Stimulated activated naive CD8-positive, alpha-beta T cell treated with anti-CD3 and anti-CD28 coated beads, Interleukin-15, amount 100 ng/mL, for 72 hours (primary cell): ENCODE measurements at regions not wholly inside any gene's neighbourhood (a gene's known extent, or its start where the extent isn't known, plus 50 kb on each side); places are given as distances from the start of the nearest gene placed in this dataset.

Source experiments
- ATAC-seq: fragments of 150-1000 bp; cut with Tn5 transposase; 2 replicates; pipeline ENCODE4 v1.10.0; 2021; ENCODE audit warnings: mild to moderate bottlenecking, moderate library complexity
- DNase-seq, 2 donors: peaks; one replicate each; pipeline ENCODE4 v3.0.0; 2021 to 2022
- H3K27ac Mint-ChIP-seq, 2 donors: one replicate each; pipeline ENCODE4 v1.8.0; 2022; ENCODE audit warnings: mild to moderate bottlenecking in 2 of 2, mixed read lengths in 2 of 2, moderate library complexity in 2 of 2
- H3K27me3 Mint-ChIP-seq: one replicate; pipeline ENCODE4 v1.8.0; 2022; ENCODE audit warnings: mixed read lengths
- H3K4me1 Mint-ChIP-seq: one replicate; pipeline ENCODE4 v1.8.0; 2022; ENCODE audit warnings: mild to moderate bottlenecking, mixed read lengths
- H3K4me3 Mint-ChIP-seq, 2 donors: one replicate each; pipeline ENCODE4 v1.8.0; 2022; ENCODE audit warnings: mild to moderate bottlenecking in 2 of 2, mixed read lengths in 2 of 2, moderate library complexity in 1 of 2
- H3K9me3 Mint-ChIP-seq, 2 donors: one replicate each; pipeline ENCODE4 v1.8.0; 2022; ENCODE audit warnings: mixed read lengths in 2 of 2

DNA sequence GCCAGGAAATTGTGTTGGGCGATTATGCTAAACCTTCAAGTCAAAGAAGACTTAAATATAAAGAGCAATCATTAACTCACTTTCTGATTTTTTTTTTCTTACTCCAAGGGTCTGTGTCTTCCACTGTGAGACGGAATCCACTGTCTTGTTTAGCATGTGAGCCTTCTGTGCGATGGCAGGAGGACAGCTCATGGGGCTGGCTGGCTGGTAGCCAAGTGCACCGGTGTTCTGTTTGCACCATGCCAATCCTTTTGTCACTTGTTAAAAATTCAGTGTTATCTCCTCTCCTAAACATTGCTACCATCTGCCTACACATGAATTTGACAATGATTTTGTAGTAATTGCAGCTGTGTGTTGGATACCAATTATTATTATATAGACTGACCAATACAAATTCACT lies 1056.3 kb upstream of the IGFBP7 start:
- Mint-ChIP-seq H3K27ac (no peak overlapping the region), H3K9me3 (peaks cover 12 to 38% of the 10 kb centered on the region in 2 donors), H3K27me3 (no peaks in the 10 kb centered on the region), H3K4me1 (no peaks in the 10 kb centered on the region), H3K4me3 (no peak overlapping the region)
- DNase-seq (no peak), ATAC-seq (no peak)

DNA sequence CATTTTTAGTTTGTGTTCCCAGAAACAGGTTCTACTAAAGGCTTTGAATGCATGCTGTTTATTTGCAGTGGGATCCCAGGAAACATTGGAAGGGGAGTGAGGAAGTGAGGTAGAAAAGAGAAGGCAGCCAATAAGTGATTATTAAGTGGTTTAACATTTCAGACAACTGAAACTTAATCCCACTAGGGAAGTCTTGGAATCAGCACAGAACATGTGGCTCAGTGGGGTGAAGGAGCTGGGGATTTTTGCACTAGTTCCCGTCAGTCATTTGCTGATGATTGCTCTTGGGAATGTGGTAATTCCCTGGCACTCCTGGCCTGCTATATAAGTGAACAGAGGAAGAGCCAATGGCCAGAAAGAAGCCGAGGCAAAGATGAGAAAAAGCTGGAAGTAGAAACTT lies 1053.0 kb upstream of the IGFBP7 start:
- DNase-seq = no peak
- H3K4me1 Mint-ChIP-seq = no peaks in the 10 kb centered on the region

DNA sequence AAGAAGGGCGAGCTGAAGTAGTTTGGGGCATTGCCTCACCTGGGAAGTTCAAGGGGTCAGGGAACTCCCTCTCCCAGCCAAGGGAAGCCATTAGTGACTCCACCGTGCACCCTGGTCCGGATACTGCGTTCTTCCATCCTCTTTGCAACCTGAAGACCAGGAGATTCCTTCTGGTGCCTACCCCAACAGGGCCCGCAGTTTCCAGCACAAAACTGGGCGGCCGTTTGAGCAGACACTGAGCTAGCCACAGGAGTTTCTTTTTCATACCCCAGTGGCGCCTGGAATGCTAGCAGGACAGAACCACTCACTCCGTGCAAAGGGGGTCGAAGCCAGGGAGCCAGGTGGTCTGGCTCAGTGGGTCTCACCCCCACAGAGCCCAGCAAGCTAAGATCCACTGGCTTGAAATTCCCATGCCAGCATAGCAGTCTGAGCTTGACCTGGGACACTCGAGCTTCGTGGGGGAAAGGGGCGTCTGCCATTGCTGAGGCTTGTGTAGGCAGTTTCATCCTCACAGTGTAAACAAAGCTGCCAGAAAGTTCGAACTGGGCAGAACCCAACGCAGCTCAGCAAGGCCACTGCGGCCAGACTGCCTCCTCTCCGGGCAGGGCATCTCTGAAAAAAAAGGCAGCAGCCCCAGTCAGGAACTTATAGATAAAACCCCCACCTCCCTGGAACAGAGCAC lies 1039.4 kb upstream of the IGFBP7 start:
- Mint-ChIP-seq H3K4me1 (no peaks in the 10 kb centered on the region), H3K9me3 (peaks cover 23 to 33% of the 10 kb centered on the region in 2 donors), H3K4me3 (no peak overlapping the region), H3K27me3 (no peaks in the 10 kb centered on the region), H3K27ac (no peak overlapping the region)
- DNase-seq (no peak), ATAC-seq (no peak)

More for the DNA sequence above, 1053.0 kb upstream of the IGFBP7 start:
- no peak overlapping the region for H3K27ac Mint-ChIP-seq
- H3K27me3 Mint-ChIP-seq = no peaks in the 10 kb centered on the region
- H3K4me3 Mint-ChIP-seq = no peak overlapping the region
- H3K9me3 Mint-ChIP-seq = peaks cover 0 to 19% of the 10 kb centered on the region in 2 donors
- no peak for ATAC-seq

DNA sequence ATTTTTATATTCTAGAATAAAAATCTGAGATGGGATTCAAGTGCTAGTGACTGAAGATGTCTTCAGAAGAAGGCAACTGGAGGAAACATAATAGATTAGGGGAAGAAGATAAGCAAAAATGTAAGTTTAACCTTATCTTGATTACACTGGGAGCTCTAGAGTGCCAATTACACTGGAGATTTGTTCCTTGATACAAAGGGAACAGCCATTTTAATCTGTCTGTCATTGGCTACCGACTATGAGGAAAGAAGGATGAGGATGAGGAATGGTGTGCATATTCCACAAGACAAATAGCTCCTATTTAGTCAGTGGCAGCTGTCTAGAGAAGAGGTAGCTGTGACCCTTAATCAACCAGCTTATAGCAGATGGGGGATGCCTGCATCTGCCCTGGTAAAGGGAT lies 1034.5 kb upstream of the IGFBP7 start:
- peaks cover 7 to 26% of the 10 kb centered on the region in 2 donors for H3K9me3 Mint-ChIP-seq
- H3K27me3 Mint-ChIP-seq = no peaks in the 10 kb centered on the region
- no peak overlapping the region for H3K4me3 Mint-ChIP-seq
- DNase-seq (no peak), ATAC-seq (no peak)
- H3K4me1 Mint-ChIP-seq = no peaks in the 10 kb centered on the region
- no peak overlapping the region for H3K27ac Mint-ChIP-seq

GRCh38 chr4:58138786-58139668 lies 1028.8 kb upstream of the IGFBP7 start:
- no peak overlapping the region for H3K27ac Mint-ChIP-seq
- H3K4me1 Mint-ChIP-seq = no peaks in the 10 kb centered on the region
- H3K4me3 Mint-ChIP-seq = no peak overlapping the region
- no peaks in the 10 kb centered on the region for H3K27me3 Mint-ChIP-seq
- DNase-seq (no peak), ATAC-seq (no peak)
- H3K9me3 Mint-ChIP-seq = peaks cover 0 to 20% of the 10 kb centered on the region in 2 donors

DNA sequence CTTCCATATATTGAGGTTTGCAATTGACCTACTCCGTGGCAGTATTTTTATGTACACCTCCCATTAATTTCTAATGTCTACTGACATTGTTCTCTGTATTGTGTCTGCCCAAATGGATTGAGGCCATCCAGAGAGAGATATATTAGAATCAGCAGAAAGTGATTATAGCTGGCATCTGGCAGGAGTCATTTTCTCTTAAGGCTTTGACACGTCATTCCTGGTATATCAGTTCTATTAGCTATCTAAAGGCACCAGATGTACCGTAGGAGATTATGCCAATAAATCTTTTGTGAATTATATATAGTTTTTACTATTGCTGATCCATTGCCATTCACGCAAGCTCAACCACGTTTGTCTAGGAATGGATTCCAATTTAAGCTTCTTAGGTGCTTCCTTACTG lies 1026.4 kb upstream of the IGFBP7 start:
- H3K27me3 Mint-ChIP-seq = no peaks in the 10 kb centered on the region
- ATAC-seq (no peak), DNase-seq (no peak)
- H3K27ac Mint-ChIP-seq = no peak overlapping the region
- H3K4me1 Mint-ChIP-seq = no peaks in the 10 kb centered on the region
- H3K4me3 Mint-ChIP-seq = no peak overlapping the region
- peaks cover 0 to 11% of the 10 kb centered on the region in 2 donors for H3K9me3 Mint-ChIP-seq

DNA sequence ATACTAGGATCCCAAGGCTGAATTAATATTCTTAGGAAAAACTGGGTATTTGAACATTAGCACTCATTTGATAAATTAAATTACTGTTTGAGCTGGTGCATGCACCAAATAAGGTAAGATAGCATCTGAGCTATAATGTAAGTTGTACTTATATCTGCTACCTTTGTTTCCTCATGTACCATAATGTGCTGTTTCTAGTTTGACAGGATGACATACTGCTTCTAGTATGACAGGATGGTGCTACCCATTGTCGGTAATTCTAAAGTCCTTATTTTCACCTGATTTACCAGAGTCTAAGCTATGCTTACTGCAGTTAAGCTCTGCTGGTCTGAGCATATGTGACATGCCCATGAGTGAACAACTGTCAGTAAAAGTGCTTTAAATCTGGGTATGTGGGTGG lies 1017.5 kb upstream of the IGFBP7 start:
- H3K4me3 Mint-ChIP-seq = no peak overlapping the region
- no peaks in the 10 kb centered on the region for H3K4me1 Mint-ChIP-seq
- H3K27me3 Mint-ChIP-seq = no peaks in the 10 kb centered on the region
- DNase-seq (no peak), ATAC-seq (no peak)
- H3K27ac Mint-ChIP-seq = no peak overlapping the region
- peaks cover 5% of the 10 kb centered on the region in 2 donors for H3K9me3 Mint-ChIP-seq

- ATAC-seq = no peak
- no peak for DNase-seq
- Mint-ChIP-seq H3K27ac (no peak overlapping the region), H3K27me3 (no peaks in the 10 kb centered on the region), H3K4me1 (no peaks in the 10 kb centered on the region), H3K9me3 (peaks cover 5 to 9% of the 10 kb centered on the region in 2 donors), H3K4me3 (no peak overlapping the region)
These were observed 1009.1 kb upstream of the IGFBP7 start for GRCh38 chr4:58119298-58119697.

DNA sequence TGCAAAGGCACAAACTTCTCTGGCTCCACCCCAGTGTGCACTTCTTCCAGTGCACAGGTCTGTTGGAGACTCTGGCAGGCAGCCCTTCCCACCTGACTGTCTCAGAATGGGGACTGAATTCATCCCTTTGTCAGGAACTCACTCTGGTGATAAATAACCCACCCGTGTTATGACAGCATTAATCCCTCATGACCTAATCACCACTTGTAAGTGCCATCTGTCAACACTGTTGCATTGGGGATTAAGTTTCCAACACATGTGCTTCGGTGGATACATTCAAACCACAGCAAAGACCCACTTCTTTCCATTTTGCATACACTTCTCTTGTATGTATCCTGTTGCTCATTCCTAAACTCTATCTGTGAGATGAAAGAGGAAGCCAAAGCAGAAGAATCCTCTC lies 1002.9 kb upstream of the IGFBP7 start:
- no peaks in the 10 kb centered on the region for H3K27me3 Mint-ChIP-seq

GRCh38 chr4:58111818-58112217 lies 1001.6 kb upstream of the IGFBP7 start:
- no peak for ATAC-seq

More for the DNA sequence above, 1002.9 kb upstream of the IGFBP7 start:
- Mint-ChIP-seq H3K4me3 (no peak overlapping the region), H3K4me1 (no peaks in the 10 kb centered on the region), H3K27ac (no peak overlapping the region), H3K9me3 (peaks cover 5 to 12% of the 10 kb centered on the region in 2 donors)
- DNase-seq = no peak
- ATAC-seq = no peak

DNA sequence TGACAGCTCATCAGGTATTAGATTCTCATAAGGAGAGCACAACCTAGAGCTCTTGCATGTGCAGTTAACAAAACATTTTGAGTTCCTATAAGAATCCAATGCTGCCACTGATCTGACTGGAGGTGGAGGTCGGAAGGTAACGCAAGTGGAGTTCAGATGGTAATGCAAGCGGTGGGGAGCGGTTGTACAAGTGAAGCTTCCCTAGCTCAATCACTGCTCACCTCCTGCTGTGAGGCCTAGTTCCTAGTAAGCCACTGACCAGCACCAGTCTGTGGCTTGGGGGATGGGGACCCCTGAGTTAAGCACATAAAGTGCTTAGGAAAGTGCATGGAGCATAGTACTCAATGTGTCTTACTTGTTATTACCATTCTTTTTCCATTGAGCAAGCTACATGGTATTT lies 983.2 kb upstream of the IGFBP7 start:
- Mint-ChIP-seq H3K27ac (no peak overlapping the region), H3K4me1 (no peaks in the 10 kb centered on the region), H3K9me3 (peaks cover 0 to 4% of the 10 kb centered on the region in 2 donors), H3K27me3 (no peaks in the 10 kb centered on the region), H3K4me3 (no peak overlapping the region)
- no peak for DNase-seq
- no peak for ATAC-seq

More at GRCh38 chr4:58111818-58112217, 1001.6 kb upstream of the IGFBP7 start:
- no peak for DNase-seq
- no peak overlapping the region for H3K27ac Mint-ChIP-seq
- H3K4me1 Mint-ChIP-seq = no peaks in the 10 kb centered on the region
- peaks cover 5 to 8% of the 10 kb centered on the region in 2 donors for H3K9me3 Mint-ChIP-seq
- no peaks in the 10 kb centered on the region for H3K27me3 Mint-ChIP-seq
- no peak overlapping the region for H3K4me3 Mint-ChIP-seq

- Mint-ChIP-seq H3K27me3 (no peaks in the 10 kb centered on the region), H3K9me3 (peaks cover 4 to 5% of the 10 kb centered on the region in 2 donors), H3K4me3 (no peak overlapping the region), H3K27ac (no peak overlapping the region), H3K4me1 (no peaks in the 10 kb centered on the region)
- ATAC-seq (no peak), DNase-seq (no peak)
These were observed 980.4 kb upstream of the IGFBP7 start for GRCh38 chr4:58090539-58090938.

DNA sequence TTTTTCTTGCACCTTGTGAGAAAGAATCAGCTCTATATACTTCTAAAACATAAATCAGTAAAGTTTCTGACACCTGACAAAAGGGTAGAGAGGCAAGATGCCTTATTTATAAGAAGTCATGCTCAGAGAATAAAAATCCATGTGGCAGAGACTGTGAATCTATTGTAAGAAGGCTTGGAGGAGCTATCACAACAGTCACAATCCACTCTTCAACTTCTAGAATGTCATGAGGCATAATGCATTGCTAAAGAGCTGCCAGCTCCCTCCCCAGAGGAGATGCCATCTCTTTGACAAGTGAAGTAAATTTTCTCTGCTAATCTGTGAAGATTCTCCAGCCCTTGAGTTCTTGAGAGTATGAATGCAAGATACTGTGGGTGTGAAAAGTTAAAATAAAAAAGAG lies 971.2 kb upstream of the IGFBP7 start:
- peaks cover 12 to 26% of the 10 kb centered on the region in 2 donors for H3K9me3 Mint-ChIP-seq
- no peaks in the 10 kb centered on the region for H3K27me3 Mint-ChIP-seq
- no peak overlapping the region for H3K4me3 Mint-ChIP-seq
- H3K4me1 Mint-ChIP-seq = no peaks in the 10 kb centered on the region
- ATAC-seq (no peak), DNase-seq (no peak)
- no peak overlapping the region for H3K27ac Mint-ChIP-seq

DNA sequence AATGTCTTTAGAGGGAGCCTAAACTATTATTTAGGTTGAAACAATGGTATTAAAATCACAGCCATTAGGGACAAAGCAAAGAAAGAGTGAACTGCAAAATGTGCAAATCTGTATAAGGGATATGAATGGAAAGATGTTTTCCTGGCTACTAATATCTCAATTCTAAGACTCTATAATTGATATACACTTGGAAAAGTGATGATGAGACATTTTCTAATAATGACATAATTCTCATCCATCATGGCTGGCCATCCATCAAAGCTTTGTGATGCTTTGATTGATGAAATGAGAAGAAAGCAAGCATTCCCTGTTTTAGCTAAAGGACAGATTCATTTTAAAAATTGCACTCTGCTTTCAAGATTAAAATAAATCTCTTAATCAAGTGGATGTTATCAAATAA lies 965.5 kb upstream of the IGFBP7 start:
- Mint-ChIP-seq H3K27me3 (no peaks in the 10 kb centered on the region), H3K27ac (no peak overlapping the region)

DNA sequence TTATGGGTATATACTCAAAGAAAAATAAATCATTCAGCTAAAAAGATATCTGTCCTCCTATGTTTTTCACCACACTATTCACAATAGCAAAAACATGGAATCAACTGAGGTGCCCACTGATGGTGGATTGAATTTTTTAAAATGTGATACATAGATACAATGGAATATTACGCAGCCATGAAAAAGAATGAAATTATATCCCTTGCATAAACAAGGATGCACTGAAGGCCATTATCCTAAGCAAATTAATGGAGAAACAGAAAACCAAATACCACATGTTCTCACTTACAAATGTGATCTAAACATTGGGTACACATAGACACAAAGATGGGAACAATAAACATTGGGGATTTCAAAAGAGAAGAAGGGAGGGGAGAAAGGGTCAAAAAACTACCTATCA lies 964.2 kb upstream of the IGFBP7 start:
- H3K4me3 Mint-ChIP-seq = no peak overlapping the region
- H3K9me3 Mint-ChIP-seq = peaks cover 3 to 13% of the 10 kb centered on the region in 2 donors
- ATAC-seq (no peak), DNase-seq (no peak)
- H3K27me3 Mint-ChIP-seq = no peaks in the 10 kb centered on the region
- H3K27ac Mint-ChIP-seq = no peak overlapping the region
- no peaks in the 10 kb centered on the region for H3K4me1 Mint-ChIP-seq

More for the DNA sequence above, 965.5 kb upstream of the IGFBP7 start:
- ATAC-seq (no peak), DNase-seq (no peak)
- Mint-ChIP-seq H3K4me3 (no peak overlapping the region), H3K9me3 (peaks cover 6% of the 10 kb centered on the region in 2 donors), H3K4me1 (no peaks in the 10 kb centered on the region)

DNA sequence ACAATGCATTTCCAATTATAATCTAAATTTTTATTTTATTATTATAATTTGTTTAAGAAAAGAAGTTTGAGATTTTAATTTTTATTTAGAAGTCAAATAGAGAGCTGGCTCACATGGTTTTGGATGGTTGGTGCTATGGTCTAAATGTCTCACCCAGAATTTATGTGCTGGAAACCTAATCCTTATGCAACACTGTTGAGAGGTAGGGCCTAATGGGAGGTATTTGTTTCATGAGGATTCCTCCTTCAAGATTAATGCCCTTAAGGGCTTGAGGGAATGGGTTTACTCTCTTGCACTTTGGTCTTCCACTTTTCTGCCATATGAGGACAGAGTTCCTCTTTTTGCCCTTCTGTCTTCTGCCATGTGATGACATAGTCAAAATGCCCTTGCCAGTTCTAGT lies 960.5 kb upstream of the IGFBP7 start:
- Mint-ChIP-seq H3K27me3 (no peaks in the 10 kb centered on the region), H3K27ac (no peak overlapping the region), H3K4me3 (no peak overlapping the region), H3K4me1 (no peaks in the 10 kb centered on the region), H3K9me3 (peaks cover 0 to 11% of the 10 kb centered on the region in 2 donors)
- ATAC-seq (no peak), DNase-seq (no peak)
